Suprapubic skin (tissue), 4 donors: ENCODE measurements at regions not wholly inside any gene's neighbourhood (a gene's known extent, or its start where the extent isn't known, plus 50 kb on each side); places are given as distances from the start of the nearest gene placed in this dataset.

Experiments used
- POLR2A ChIP-seq, 2 donors: fragments of 450-650 bp; IDR thresholded peaks; one replicate each; pipeline ENCODE4 v1.6.1; 2017; ENCODE audit warnings: antibody characterized with exemption in 2 of 2, mild to moderate bottlenecking in 2 of 2, moderate library complexity in 2 of 2
- POLR2AphosphoS5 ChIP-seq, 3 donors: sonication (generic); formaldehyde crosslinking; IDR thresholded peaks; one replicate each; pipeline ENCODE4 v1.6.1; 2017; ENCODE audit warnings: antibody characterized with exemption in 3 of 3
- TF ChIP-seq, protein P1 (sequence below), 2 donors: fragments of 200-600 bp in 1 of 2; fragments of 450-650 bp in 1 of 2; sonication (generic) in 1 of 2; IDR thresholded peaks; one replicate each; pipeline ENCODE4 v1.5.1; 2016 to 2019; ENCODE audit warnings: antibody characterized with exemption in 2 of 2, mild to moderate bottlenecking in 1 of 2, moderate library complexity in 1 of 2

DNA sequence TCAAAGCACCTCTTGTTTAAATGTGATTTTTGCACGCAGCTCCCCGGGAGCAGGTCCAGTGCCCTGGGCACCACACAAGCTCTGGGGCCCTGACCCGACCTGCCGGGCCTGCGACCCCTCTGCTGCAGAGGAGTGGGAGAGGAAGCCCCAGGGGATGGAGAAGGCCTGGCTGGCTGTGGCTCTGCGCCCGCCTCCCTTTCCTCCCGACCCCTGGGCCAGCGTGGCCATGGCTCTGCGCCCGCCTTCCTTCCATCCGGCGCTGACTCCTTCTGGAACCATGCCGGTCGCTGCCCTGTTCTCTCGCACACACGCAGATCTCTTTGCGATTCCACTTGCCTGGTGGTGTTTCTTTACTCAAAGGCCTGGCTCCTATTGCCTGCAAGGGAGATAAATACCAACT lies 166.5 kb upstream of the SALL3 start:
- TF ChIP-seq, protein P1, sequence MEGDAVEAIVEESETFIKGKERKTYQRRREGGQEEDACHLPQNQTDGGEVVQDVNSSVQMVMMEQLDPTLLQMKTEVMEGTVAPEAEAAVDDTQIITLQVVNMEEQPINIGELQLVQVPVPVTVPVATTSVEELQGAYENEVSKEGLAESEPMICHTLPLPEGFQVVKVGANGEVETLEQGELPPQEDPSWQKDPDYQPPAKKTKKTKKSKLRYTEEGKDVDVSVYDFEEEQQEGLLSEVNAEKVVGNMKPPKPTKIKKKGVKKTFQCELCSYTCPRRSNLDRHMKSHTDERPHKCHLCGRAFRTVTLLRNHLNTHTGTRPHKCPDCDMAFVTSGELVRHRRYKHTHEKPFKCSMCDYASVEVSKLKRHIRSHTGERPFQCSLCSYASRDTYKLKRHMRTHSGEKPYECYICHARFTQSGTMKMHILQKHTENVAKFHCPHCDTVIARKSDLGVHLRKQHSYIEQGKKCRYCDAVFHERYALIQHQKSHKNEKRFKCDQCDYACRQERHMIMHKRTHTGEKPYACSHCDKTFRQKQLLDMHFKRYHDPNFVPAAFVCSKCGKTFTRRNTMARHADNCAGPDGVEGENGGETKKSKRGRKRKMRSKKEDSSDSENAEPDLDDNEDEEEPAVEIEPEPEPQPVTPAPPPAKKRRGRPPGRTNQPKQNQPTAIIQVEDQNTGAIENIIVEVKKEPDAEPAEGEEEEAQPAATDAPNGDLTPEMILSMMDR (IDR thresholded peaks at IDR 0.05), result no peak
- TF ChIP-seq POLR2AphosphoS5 (IDR thresholded peaks at IDR 0.05) (no peak), POLR2A (IDR thresholded peaks at IDR 0.05) (no peak)
